ENCODE measurements at regions not wholly inside any gene's neighbourhood (a gene's known extent, or its start where the extent isn't known, plus 50 kb on each side); places are given as distances from the start of the nearest gene placed in this dataset.
"Not testable (repeated sequence)": the region's sequence is repeated elsewhere in the genome, so short reads cannot be mapped to it uniquely, and the experiment has no call there.

- Histone ChIP-seq H3K27ac (ENCODE audit: insufficient read depth, low read length, poor library complexity, severe bottlenecking) (no peak overlapping the region), H3K4me1 (ENCODE audit: control insufficient read depth, insufficient read depth, low read length, poor library complexity, severe bottlenecking) (no peaks in the 10 kb centered on the region), H3K4me3 (ENCODE audit: insufficient read depth, low read depth, low read length, poor library complexity, severe bottlenecking) (no peak overlapping the region), H3K27me3 (replicated peaks; ENCODE audit: control insufficient read depth, insufficient read depth, low read length, poor library complexity, severe bottlenecking) (no peaks in the 10 kb centered on the region), H3K9me3 (ENCODE audit: control insufficient read depth, low read length) (no peaks in the 10 kb centered on the region), H3K36me3 (ENCODE audit: control insufficient read depth, insufficient read depth, low read length) (no peaks in the 10 kb centered on the region)
- DNase-seq = no peak
Measured at GRCh38 chr17:73855720-73856333, 211.6 kb upstream of the SDK2 start.

DNA sequence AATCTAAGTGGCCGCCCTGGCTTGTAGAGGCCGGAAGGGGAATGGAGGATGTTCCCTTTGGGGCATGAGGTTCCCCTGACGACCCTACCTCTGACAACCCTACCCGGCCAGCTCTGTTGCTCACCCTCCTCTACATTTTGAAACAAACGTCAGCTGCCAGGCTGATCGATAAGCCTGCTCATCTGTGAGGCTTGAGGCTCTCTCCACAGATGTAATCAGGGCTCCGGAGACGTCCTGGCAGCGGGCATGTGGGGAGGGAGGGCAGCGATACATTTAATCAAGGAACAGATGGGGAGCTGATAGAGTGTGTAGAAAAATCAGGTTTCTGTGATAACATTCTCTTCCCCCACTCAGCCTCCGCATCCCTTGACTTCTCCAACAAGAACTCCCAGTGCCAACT, 212.3 kb upstream of the SDK2 start:
- Histone ChIP-seq H3K4me1 (ENCODE audit: control insufficient read depth, insufficient read depth, low read length, poor library complexity, severe bottlenecking) (no peaks in the 10 kb centered on the region), H3K27ac (ENCODE audit: insufficient read depth, low read length, poor library complexity, severe bottlenecking) (no peak overlapping the region), H3K9me3 (ENCODE audit: control insufficient read depth, low read length) (no peaks in the 10 kb centered on the region), H3K4me3 (ENCODE audit: insufficient read depth, low read depth, low read length, poor library complexity, severe bottlenecking) (no peak overlapping the region), H3K36me3 (ENCODE audit: control insufficient read depth, insufficient read depth, low read length) (no peaks in the 10 kb centered on the region), H3K27me3 (replicated peaks; ENCODE audit: control insufficient read depth, insufficient read depth, low read length, poor library complexity, severe bottlenecking) (no peaks in the 10 kb centered on the region)
- DNase-seq = no peak

DNA sequence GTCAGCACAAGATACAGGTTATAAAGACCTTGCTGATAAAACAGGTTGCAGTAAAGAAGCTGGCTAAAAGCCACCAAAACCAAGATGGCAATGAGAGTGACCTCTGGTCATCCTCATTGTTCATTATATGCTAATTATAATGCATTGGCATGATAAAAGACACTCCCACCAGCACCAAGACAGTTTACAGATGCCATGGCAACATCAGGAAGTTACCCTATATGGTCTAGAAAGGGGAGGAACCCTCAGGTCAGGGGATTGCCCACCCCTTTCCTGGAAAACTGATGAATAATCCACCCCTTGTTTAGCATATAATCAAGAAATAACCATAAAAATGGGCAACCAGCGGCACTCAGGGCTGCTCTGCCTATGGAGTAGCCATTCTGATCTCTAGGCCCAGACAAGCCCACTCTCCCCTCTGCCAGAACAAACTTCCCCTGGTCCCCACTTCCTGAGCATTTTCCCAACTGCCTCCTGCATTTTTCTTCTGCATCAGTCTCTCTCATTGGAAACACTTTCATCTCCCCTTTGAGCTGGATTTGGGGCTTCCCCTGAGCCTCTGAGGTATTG, 215.3 kb upstream of the SDK2 start:
- DNase-seq; H3K27ac ChIP-seq (ENCODE audit: insufficient read depth, low read length, poor library complexity, severe bottlenecking); H3K27me3 ChIP-seq (replicated peaks; ENCODE audit: control insufficient read depth, insufficient read depth, low read length, poor library complexity, severe bottlenecking); H3K4me3 ChIP-seq (ENCODE audit: insufficient read depth, low read depth, low read length, poor library complexity, severe bottlenecking); H3K9me3 ChIP-seq (ENCODE audit: control insufficient read depth, low read length); H3K36me3 ChIP-seq (ENCODE audit: control insufficient read depth, insufficient read depth, low read length); H3K4me1 ChIP-seq (ENCODE audit: control insufficient read depth, insufficient read depth, low read length, poor library complexity, severe bottlenecking): not testable (repeated sequence)

GRCh38 chr17:73861543-73861942, 217.3 kb upstream of the SDK2 start:
- Histone ChIP-seq H3K4me1 (ENCODE audit: control insufficient read depth, insufficient read depth, low read length, poor library complexity, severe bottlenecking) (no peaks in the 10 kb centered on the region), H3K27me3 (replicated peaks; ENCODE audit: control insufficient read depth, insufficient read depth, low read length, poor library complexity, severe bottlenecking) (no peaks in the 10 kb centered on the region), H3K9me3 (ENCODE audit: control insufficient read depth, low read length) (no peaks in the 10 kb centered on the region), H3K27ac (ENCODE audit: insufficient read depth, low read length, poor library complexity, severe bottlenecking) (no peak overlapping the region), H3K4me3 (ENCODE audit: insufficient read depth, low read depth, low read length, poor library complexity, severe bottlenecking) (no peak overlapping the region), H3K36me3 (ENCODE audit: control insufficient read depth, insufficient read depth, low read length) (no peaks in the 10 kb centered on the region)
- no peak for DNase-seq

GRCh38 chr17:73863761-73864535, 219.7 kb upstream of the SDK2 start:
- Histone ChIP-seq H3K27me3 (replicated peaks; ENCODE audit: control insufficient read depth, insufficient read depth, low read length, poor library complexity, severe bottlenecking) (no peaks in the 10 kb centered on the region), H3K27ac (ENCODE audit: insufficient read depth, low read length, poor library complexity, severe bottlenecking) (no peak overlapping the region), H3K4me1 (ENCODE audit: control insufficient read depth, insufficient read depth, low read length, poor library complexity, severe bottlenecking) (no peaks in the 10 kb centered on the region), H3K9me3 (ENCODE audit: control insufficient read depth, low read length) (no peaks in the 10 kb centered on the region), H3K36me3 (ENCODE audit: control insufficient read depth, insufficient read depth, low read length) (no peaks in the 10 kb centered on the region), H3K4me3 (ENCODE audit: insufficient read depth, low read depth, low read length, poor library complexity, severe bottlenecking) (no peak overlapping the region)
- no peak for DNase-seq

- Histone ChIP-seq H3K27me3 (replicated peaks; ENCODE audit: control insufficient read depth, insufficient read depth, low read length, poor library complexity, severe bottlenecking) (no peaks in the 10 kb centered on the region), H3K4me1 (ENCODE audit: control insufficient read depth, insufficient read depth, low read length, poor library complexity, severe bottlenecking) (no peaks in the 10 kb centered on the region)
Measured at GRCh38 chr17:73865831-73866230, 221.6 kb upstream of the SDK2 start.

DNA sequence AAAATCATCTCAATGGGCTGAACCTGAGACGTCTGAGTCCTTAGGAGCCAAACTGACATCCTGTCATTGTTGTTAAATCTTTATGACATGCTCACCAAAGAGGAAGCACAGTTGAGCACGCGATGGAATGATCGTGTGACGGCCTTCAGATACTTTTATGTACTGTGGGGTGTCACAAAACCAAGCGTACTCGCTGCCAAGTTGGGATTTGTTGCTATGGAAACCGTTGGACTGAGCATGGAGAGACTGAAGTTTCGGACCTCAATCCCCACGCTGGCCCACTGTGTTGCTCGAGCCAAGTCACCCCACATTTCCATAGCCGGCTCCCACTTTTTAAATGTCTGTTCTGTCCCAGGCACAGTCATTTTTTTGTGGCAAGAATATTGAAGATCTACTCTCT, 222.8 kb upstream of the SDK2 start:
- Histone ChIP-seq H3K36me3 (ENCODE audit: control insufficient read depth, insufficient read depth, low read length) (no peaks in the 10 kb centered on the region), H3K9me3 (ENCODE audit: control insufficient read depth, low read length) (no peaks in the 10 kb centered on the region), H3K27ac (ENCODE audit: insufficient read depth, low read length, poor library complexity, severe bottlenecking) (no peak overlapping the region), H3K4me1 (ENCODE audit: control insufficient read depth, insufficient read depth, low read length, poor library complexity, severe bottlenecking) (no peaks in the 10 kb centered on the region), H3K4me3 (ENCODE audit: insufficient read depth, low read depth, low read length, poor library complexity, severe bottlenecking) (no peak overlapping the region), H3K27me3 (replicated peaks; ENCODE audit: control insufficient read depth, insufficient read depth, low read length, poor library complexity, severe bottlenecking) (no peaks in the 10 kb centered on the region)
- no peak for DNase-seq

More at GRCh38 chr17:73865831-73866230, 221.6 kb upstream of the SDK2 start:
- no peak for DNase-seq
- Histone ChIP-seq H3K4me3 (ENCODE audit: insufficient read depth, low read depth, low read length, poor library complexity, severe bottlenecking) (no peak overlapping the region), H3K9me3 (ENCODE audit: control insufficient read depth, low read length) (no peaks in the 10 kb centered on the region), H3K27ac (ENCODE audit: insufficient read depth, low read length, poor library complexity, severe bottlenecking) (no peak overlapping the region), H3K36me3 (ENCODE audit: control insufficient read depth, insufficient read depth, low read length) (no peaks in the 10 kb centered on the region)

DNA sequence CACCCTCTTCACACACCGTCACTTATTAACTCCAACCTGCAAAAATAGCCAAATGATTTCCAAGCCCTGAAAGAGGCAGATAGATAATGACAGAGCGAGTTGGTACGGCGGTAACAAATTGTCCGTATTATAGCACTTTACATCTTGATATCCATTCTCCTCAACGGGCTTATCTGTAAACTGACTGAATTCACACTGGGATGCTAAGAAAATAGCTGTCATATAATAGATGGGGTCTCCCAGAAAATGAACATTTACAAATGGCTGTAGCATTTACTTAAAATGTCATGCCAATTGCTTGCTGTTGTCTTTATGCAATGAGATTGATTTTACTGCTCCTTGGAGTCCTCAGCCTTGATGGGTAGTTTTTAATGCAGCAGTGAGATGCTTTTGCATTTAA, 225.8 kb upstream of the SDK2 start:
- H3K9me3 ChIP-seq (ENCODE audit: control insufficient read depth, low read length) = no peaks in the 10 kb centered on the region
- H3K4me1 ChIP-seq (ENCODE audit: control insufficient read depth, insufficient read depth, low read length, poor library complexity, severe bottlenecking) = no peaks in the 10 kb centered on the region
- H3K36me3 ChIP-seq (ENCODE audit: control insufficient read depth, insufficient read depth, low read length) = no peaks in the 10 kb centered on the region
- H3K27ac ChIP-seq (ENCODE audit: insufficient read depth, low read length, poor library complexity, severe bottlenecking) = no peak overlapping the region
- H3K27me3 ChIP-seq (replicated peaks; ENCODE audit: control insufficient read depth, insufficient read depth, low read length, poor library complexity, severe bottlenecking) = no peaks in the 10 kb centered on the region
- H3K4me3 ChIP-seq (ENCODE audit: insufficient read depth, low read depth, low read length, poor library complexity, severe bottlenecking) = no peak overlapping the region
- DNase-seq = no peak

DNA sequence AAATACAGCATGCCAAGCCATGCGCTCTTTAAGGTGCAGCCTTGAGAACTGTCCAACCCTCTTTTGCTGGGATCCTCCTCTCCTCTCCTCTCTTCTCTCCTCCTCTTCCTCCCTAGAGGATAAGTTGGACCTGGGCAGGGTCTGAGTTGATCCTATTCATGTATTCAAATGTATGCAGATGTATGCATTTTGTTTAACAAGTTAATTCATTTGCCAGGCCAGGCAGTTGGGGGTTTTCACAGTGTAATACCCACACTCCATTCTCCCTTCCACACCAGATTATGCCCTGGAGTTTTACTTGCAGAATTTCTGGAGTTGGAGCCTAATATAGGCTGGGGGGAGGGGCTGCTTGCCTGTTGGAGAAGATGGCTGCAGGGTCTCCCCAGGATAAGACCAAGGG, 226.2 kb upstream of the SDK2 start:
- Histone ChIP-seq H3K36me3 (ENCODE audit: control insufficient read depth, insufficient read depth, low read length) (no peaks in the 10 kb centered on the region), H3K27me3 (replicated peaks; ENCODE audit: control insufficient read depth, insufficient read depth, low read length, poor library complexity, severe bottlenecking) (no peaks in the 10 kb centered on the region), H3K27ac (ENCODE audit: insufficient read depth, low read length, poor library complexity, severe bottlenecking) (no peak overlapping the region), H3K9me3 (ENCODE audit: control insufficient read depth, low read length) (no peaks in the 10 kb centered on the region), H3K4me1 (ENCODE audit: control insufficient read depth, insufficient read depth, low read length, poor library complexity, severe bottlenecking) (no peaks in the 10 kb centered on the region), H3K4me3 (ENCODE audit: insufficient read depth, low read depth, low read length, poor library complexity, severe bottlenecking) (no peak overlapping the region)
- DNase-seq = no peak

DNA sequence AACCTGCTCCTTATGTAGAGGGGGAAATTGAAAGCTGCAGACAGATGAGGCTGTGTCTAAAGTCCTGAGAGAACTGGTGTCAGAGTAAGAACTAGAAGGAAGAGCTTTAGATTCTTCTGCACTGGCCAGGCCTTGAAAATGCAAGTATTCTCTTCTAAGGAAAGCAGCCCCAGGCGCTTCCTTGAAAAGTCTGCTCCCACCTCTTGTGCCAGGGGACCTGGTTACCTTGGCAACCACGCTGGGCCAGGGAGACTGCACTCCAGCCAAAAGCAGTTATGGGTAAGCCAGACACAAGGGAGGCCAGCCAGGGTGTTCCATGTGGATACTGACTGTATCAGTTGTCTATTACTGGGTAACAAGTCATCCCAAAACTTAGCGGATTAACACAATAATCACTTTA, 228.6 kb upstream of the SDK2 start:
- no peaks in the 10 kb centered on the region for H3K27me3 ChIP-seq (replicated peaks; ENCODE audit: control insufficient read depth, insufficient read depth, low read length, poor library complexity, severe bottlenecking)
- no peaks in the 10 kb centered on the region for H3K4me1 ChIP-seq (ENCODE audit: control insufficient read depth, insufficient read depth, low read length, poor library complexity, severe bottlenecking)
- no peaks in the 10 kb centered on the region for H3K9me3 ChIP-seq (ENCODE audit: control insufficient read depth, low read length)
- DNase-seq = no peak
- no peak overlapping the region for H3K4me3 ChIP-seq (ENCODE audit: insufficient read depth, low read depth, low read length, poor library complexity, severe bottlenecking)
- H3K36me3 ChIP-seq (ENCODE audit: control insufficient read depth, insufficient read depth, low read length) = no peaks in the 10 kb centered on the region
- no peak overlapping the region for H3K27ac ChIP-seq (ENCODE audit: insufficient read depth, low read length, poor library complexity, severe bottlenecking)
